Dedifferentiated amniotic fluid mesenchymal stem cell (primary cell): ENCODE measurements at regions not wholly inside any gene's neighbourhood (a gene's known extent, or its start where the extent isn't known, plus 50 kb on each side); places are given as distances from the start of the nearest gene placed in this dataset.
"Not testable (repeated sequence)": the region's sequence is repeated elsewhere in the genome, so short reads cannot be mapped to it uniquely, and the experiment has no call there.

Experiments used
- DNase-seq: peaks from one replicate; pipeline ENCODE4 v3.0.0-alpha.2; 2016; ENCODE audit errors: extremely low spot score

DNA sequence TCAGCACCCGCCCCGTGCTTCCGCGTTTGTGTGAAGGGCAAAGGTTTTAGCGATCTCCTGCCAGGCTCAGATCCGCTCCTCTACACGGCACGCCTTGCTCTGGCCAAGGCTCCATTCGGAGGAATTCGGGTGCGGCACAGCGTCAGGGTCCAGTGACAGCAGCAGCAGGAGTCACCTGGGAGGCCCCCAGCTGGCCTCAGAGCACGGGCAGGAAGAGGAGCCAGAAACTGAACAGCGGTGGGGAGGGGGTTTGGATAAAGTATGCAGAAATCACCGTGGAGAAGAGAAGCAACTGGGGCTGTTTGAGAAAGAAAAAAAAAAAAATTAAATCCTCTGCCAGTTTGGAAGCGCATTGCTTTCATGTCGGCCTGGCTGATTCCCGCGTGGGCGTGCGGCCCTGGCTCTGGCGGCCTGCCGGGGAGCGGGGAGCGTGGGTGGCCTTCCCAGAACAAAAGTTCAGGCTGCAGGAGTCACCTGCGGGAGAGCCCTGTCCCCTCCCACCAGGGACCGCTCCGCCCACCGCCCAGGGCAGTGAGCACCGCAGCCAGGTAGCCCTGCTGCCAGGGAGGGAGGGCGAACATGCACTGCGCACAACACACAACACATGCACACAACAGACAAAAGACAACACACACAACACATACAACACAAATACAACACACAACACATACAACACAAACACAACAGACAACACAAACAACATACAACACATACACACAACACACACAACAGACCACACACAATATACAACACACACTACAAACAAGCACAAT lies 107.6 kb downstream of the ETS2 start:
- no peak for DNase-seq

GRCh38 chr21:38912789-38913119 lies 107.0 kb downstream of the ETS2 start:
- no peak for DNase-seq

DNA sequence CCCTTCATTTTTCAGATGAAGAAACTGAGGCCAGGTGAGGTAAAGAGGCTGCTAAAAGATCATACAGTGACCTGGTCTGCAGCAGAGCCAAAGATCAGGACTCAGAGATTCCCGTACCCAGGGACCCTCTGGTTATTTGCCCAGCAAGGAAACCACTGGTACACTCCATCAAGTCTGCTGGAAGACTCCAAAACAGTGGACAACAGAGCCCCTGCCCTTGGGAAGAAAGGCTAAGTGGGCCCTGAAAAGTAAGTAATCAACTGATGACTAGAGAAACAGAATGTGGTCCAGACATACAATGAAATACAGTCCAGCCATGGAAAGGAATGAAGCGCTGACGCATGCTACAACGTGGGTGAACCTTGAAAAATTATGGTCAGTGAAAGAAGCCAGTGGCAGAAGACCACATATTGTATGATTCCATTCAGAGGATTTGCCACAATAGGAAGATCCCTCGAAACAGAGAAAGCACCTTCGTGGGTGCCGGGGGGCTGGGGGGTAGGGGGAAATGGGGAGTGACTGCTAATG lies 106.4 kb downstream of the ETS2 start:
- no peak for DNase-seq

DNA sequence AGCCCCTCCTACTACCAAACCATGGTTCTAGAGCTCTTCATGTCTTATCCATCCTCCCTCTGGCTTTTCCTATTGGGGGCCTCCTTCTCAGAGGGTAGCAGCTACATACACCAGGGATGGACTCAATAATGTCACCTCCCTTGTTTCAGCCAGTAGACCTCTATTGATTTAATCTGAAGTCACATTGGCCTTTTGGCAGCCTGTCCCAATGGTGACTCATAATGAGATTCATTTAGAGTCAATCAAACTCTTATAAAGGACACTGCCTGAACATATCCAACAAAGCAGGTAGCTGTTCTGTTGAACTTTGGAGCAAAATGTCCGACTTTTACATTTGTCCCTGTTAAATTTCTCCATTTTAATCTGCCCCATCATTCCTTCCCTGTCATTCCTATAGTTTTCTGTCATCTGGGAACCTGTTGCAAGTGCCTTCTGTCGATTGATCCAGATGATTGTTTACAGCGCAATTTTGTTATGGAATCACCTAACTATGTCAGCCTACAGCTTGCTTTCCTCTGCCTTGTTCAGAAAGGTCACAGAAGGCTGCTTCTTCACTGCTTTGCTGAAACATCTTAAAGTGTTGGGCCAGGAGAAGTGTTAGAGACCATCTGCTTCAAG lies 105.9 kb downstream of the ETS2 start:
- DNase-seq = no peak

- DNase-seq = no peak
These were observed 104.8 kb downstream of the ETS2 start for GRCh38 chr21:38910390-38911067.

DNA sequence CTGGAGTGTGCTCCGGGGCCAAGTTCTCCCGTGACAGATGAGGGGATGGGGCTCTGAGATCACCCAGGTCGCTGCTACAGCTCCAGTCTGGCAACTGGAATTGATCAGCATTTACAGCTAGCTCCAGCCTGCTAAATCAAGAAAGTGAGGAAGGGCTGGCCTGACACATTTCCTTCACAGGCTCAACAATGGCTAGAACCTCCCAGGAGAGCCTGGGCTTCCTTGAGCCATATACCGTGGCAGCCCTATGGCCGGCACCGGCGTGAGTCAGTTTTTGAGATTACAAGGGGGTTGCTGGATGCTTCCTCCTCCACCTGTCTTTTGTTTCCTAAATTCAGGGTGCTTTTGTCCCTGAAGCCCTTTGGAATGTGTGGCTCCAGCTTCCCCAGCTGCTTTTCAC lies 104.2 kb downstream of the ETS2 start:
- DNase-seq = no peak

DNA sequence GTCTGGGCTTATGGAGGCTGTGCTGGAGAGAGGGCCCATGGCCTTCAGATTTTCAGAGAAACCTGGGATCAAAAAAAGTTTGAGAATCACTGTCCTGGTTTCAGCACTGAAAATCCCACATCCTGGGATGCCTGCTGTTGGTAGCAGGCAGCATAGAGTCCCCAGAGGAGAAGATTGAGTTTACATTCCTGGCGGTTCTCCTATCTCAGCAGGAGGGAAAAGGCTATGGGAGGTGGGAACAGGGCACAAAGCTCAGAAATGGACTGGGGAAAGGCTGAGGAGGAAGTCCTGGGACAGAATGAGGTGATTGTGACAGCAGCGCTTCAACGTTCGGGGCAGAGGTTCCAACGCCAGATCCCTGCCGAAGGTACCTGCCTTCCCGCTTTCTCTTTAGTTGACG lies 103.4 kb downstream of the ETS2 start:
- no peak for DNase-seq

GRCh38 chr21:38908537-38908936 lies 102.8 kb downstream of the ETS2 start:
- no peak for DNase-seq

- no peak for DNase-seq
These were observed 100.0 kb downstream of the ETS2 start for GRCh38 chr21:38905752-38906151.

GRCh38 chr21:38905328-38905727 lies 99.6 kb downstream of the ETS2 start:
- DNase-seq = no peak

- DNase-seq = no peak
These were observed 98.0 kb downstream of the ETS2 start for GRCh38 chr21:38903690-38904139.

DNA sequence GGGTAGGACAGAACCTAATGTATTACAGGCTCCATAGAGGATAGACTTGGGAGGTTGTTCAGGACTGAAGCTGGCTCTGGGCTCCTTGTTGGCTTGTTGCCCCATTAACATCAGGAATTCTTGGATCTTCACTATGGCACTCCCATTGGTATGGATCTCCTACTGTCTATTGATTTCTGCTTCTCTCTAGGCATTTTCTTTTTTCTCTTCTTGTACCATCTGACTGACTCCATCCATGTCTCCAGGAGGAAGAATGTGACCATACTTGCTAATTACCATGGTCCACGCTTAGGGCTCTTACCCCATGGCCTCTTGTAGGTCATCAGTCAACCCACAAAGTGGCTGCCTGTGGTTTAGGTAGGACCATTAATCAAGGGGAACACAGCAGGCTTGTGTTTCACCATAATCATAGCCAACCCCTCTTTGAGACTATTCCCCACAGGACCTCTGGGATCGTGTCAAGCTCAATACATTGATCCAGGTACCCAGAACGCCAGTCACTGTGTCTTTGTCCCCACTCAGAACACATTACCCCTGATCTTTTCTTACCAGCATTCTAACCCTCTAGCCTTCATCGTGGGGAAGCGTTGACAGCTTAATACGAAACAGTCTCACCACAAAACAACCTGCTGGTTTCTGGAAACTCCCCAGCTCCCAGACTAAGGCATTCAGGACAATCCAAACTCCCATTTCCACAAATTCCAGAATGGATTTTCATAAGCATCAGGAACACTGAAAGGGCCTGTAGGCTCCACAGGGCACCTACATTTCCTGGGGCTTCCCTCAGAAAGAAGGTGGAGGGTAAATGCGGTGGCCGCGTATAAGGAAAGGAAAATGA lies 97.1 kb downstream of the ETS2 start:
- DNase-seq = no peak

- no peak for DNase-seq
These were observed 94.8 kb downstream of the ETS2 start for GRCh38 chr21:38900499-38900898.

DNA sequence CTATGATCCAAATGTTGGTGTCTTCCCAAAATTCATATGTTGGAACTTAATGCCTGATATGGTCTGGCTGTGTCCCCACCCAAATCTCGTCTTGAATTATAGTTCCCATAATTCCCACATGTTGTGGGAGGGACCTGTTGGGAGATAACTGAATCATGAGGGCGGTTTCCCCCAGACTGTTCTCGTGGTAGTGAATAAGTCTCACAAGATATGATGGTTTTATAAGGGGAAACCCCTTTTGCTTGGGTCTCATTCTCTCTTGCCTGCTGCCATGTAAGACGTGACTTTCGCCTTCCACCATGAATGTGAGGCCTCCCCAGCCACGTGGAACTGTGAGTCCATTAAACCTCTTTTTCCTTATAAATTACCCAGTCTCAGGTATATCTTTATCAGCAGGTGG lies 94.3 kb downstream of the ETS2 start:
- not testable (repeated sequence) for DNase-seq

- no peak for DNase-seq
These were observed 93.7 kb downstream of the ETS2 start for GRCh38 chr21:38899277-38899947.

- DNase-seq = no peak
These were observed 92.8 kb downstream of the ETS2 start for GRCh38 chr21:38898422-38899096.

DNA sequence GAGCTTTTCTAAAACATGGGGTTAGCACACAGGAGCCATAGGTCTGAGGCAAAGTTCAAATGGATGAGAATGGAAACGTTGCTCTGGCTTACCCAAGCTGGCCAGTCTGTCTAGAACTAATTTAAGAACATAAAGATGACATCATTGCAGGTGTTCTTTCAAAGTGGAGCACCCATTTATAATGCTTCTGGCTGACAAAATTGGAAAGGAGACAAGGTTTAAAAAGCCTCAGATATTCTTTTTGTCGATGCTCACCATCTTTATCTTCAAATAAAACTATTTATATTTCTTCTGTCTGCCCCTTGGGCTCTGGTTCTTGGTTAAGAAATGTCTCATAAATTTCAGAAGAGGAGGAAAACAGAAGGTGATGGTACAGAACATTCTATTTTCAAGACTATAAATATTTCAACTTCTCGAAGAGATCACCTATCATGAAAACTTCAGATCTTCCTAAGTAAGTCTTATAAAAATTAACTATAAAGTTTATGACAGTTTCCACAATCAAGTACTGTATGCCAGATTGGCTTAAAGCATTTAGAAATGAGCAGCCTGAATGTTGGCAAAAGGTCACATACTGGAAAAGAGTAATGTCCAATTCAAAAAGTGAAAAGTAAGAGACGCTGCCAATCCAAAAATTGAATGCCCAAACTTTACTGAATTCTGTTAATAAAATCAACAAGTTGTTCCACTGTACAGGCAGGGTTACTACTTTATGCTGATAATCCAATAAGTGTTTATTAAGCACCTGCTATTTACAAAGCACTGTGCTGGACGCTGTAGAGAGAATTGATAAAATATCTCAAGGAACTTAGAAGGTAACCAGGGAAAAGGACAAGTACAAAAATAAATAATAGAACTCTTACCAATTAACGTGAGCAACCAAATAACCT lies 92.0 kb downstream of the ETS2 start:
- DNase-seq = no peak

- no peak for DNase-seq
These were observed 89.2 kb downstream of the ETS2 start for GRCh38 chr21:38894899-38895298.

DNA sequence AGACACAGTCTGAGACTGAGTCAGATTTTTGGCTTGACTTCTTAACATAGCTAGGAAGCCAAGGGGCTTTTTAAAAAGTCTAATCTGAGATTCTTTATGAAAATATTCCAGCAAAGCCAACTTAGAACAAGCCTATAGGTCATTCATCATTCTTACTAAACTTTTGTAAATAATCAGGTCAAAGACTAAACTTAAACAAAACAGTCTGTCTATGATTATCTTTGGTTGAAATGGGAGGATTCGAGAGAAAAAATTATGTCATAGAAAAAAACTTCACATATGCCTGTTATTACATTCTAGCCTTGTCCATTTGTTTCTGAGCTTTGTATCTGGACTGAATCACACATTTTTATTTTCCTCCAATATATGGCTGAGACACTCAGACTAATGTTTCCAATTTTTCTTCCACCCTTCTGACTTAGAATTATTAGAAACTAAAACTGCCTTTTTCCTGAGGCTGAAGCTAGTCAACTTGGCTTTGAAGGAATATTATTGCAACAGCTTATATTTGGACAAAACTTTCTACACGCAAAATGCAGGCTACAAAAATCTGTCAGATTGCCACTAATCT lies 83.3 kb downstream of the ETS2 start:
- peak; percentile 48 for DNase-seq
